ENCODE measurements at regions not wholly inside any gene's neighbourhood (a gene's known extent, or its start where the extent isn't known, plus 50 kb on each side); places are given as distances from the start of the nearest gene placed in this dataset.

DNA sequence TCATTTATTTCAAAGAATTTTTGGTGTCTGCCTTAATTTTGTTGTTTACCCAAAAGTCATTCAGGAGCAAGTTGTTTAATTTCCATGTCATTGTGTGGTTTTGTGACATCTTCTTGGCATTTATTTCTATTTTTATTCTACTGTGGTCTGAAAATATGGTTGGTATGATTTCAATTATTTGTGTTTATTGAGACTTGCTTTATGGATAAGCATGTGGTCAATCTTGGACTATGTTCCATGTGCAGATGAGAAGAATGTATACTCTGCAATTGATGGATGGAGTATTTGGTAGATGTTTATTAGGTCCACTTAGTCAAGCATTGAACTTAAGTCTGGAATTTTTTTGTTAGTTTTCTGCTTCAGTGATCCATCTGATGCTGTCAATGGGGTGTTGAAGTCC is 383.0 kb downstream of the PMP22 start:
- H3K23ac ChIP-seq (ENCODE audit: insufficient read length): no peak overlapping the region

More for the DNA sequence above, 383.0 kb downstream of the PMP22 start:
- FAIRE-seq (no peak), DNase-seq (ENCODE audit: low read depth in 1 of 2, low spot score in 2 of 2) (no peak)
- no peaks in the 10 kb centered on the region for H3K79me1 ChIP-seq (ENCODE audit: low read depth, low read length)
- H2BK15ac ChIP-seq (ENCODE audit: low read length): no peak overlapping the region
- no peaks in the 10 kb centered on the region for H4K20me1 ChIP-seq (replicated peaks in 1 of 2; ENCODE audit: control insufficient read depth in 1 of 2, insufficient read depth in 2 of 2, low read length in 2 of 2)
- H3K4me2 ChIP-seq (ENCODE audit: insufficient read depth in 1 of 2, low read depth in 2 of 2, low read length in 2 of 2): no peak overlapping the region
- CTCF ChIA-PET (ENCODE audit: partially characterized antibody): interaction anchor here (1.2 kb wide), 1 partner anchor 45 kb away, joined by 3 read pairs; no protein-coding TSS in a partner anchor
- H3K4me3 ChIP-seq (ENCODE audit: extremely low read depth in 1 of 4, insufficient read depth in 2 of 4, low read depth in 3 of 4, low read length in 4 of 4): no peak overlapping the region
- H3K9me3 ChIP-seq (ENCODE audit: insufficient read depth in 2 of 2, low read depth in 1 of 2, low read length in 1 of 2): peaks cover 11 to 18% of the 10 kb centered on the region in 2 experiments
- H3K23me2 ChIP-seq (ENCODE audit: low read depth, low read length): no peaks in the 10 kb centered on the region; the same call in 1 of the 2 replicates
- H3K36me3 ChIP-seq (ENCODE audit: control insufficient read depth in 2 of 4, insufficient read depth in 4 of 4, low read length in 3 of 4): no peaks in the 10 kb centered on the region
- H3K14ac ChIP-seq (ENCODE audit: insufficient read length): no peak overlapping the region
- H3K18ac ChIP-seq (ENCODE audit: extremely low read depth, low read length): no peak overlapping the region
- H4K5ac ChIP-seq (ENCODE audit: insufficient read length, low read depth, low read length): no peak overlapping the region
- H2BK5ac ChIP-seq (ENCODE audit: low read depth, low read length): no peak overlapping the region
- H3K27me3 ChIP-seq (replicated peaks in 1 of 4; ENCODE audit: control insufficient read depth in 3 of 4, extremely low read depth in 1 of 4, insufficient read depth in 3 of 4, low read length in 3 of 4): no peaks in the 10 kb centered on the region
- H4K8ac ChIP-seq (ENCODE audit: extremely low read depth, insufficient read depth, low read length): no peak overlapping the region
- no peaks in the 10 kb centered on the region for H3K79me2 ChIP-seq (ENCODE audit: control insufficient read depth in 1 of 2, insufficient read depth in 2 of 2, low read length in 2 of 2)
- no peak overlapping the region for H3K9ac ChIP-seq (replicated peaks in 1 of 4; ENCODE audit: extremely low read depth in 1 of 4, low read depth in 3 of 4, low read length in 3 of 4)
- H3K4ac ChIP-seq (replicated peaks; ENCODE audit: insufficient read length, low read depth, low read length): no peak overlapping the region
- no peak for TF ChIP-seq EGR1 (IDR thresholded peaks at IDR 0.05; ENCODE audit: borderline replicate concordance, low read depth, low read length)
- no peak for TF ChIP-seq KDM4A (IDR thresholded peaks at IDR 0.05; ENCODE audit: low read depth, low read length, severe bottlenecking)
- TF ChIP-seq SIN3A (conservative IDR thresholded peaks at IDR 0.05 in 1 of 2, IDR thresholded peaks at IDR 0.05 in 1 of 2; ENCODE audit: low read depth in 1 of 2, low read length in 2 of 2): no peak
- TF ChIP-seq ZNF274 (IDR thresholded peaks at IDR 0.05; ENCODE audit: borderline replicate concordance, extremely low read depth, low read length): no peak
- TF ChIP-seq POU5F1 (IDR thresholded peaks at IDR 0.05; ENCODE audit: low read depth, low read length): no peak
- no peak for TF ChIP-seq CTBP2 (IDR thresholded peaks at IDR 0.05; ENCODE audit: borderline replicate concordance, insufficient read depth, insufficient read length, low read length)
- no peak for TF ChIP-seq POLR2AphosphoS5 (IDR thresholded peaks at IDR 0.05; ENCODE audit: low read depth, low read length)
- TF ChIP-seq HDAC2 (IDR thresholded peaks at IDR 0.05; ENCODE audit: borderline replicate concordance in 1 of 2, low read depth in 2 of 2, low read length in 2 of 2): no peak
- TF ChIP-seq, protein P1, sequence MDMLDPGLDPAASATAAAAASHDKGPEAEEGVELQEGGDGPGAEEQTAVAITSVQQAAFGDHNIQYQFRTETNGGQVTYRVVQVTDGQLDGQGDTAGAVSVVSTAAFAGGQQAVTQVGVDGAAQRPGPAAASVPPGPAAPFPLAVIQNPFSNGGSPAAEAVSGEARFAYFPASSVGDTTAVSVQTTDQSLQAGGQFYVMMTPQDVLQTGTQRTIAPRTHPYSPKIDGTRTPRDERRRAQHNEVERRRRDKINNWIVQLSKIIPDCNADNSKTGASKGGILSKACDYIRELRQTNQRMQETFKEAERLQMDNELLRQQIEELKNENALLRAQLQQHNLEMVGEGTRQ (IDR thresholded peaks at IDR 0.05; ENCODE audit: low read length): no peak
- TF ChIP-seq, protein P2, sequence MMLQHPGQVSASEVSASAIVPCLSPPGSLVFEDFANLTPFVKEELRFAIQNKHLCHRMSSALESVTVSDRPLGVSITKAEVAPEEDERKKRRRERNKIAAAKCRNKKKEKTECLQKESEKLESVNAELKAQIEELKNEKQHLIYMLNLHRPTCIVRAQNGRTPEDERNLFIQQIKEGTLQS (IDR thresholded peaks at IDR 0.05; ENCODE audit: insufficient read depth, low read depth, low read length): no peak
- H3K56ac ChIP-seq (replicated peaks; ENCODE audit: insufficient read length, low read depth, low read length): no peak overlapping the region
- no peak overlapping the region for H2BK120ac ChIP-seq (replicated peaks; ENCODE audit: low read depth, low read length)
- no peak overlapping the region for H2AFZ ChIP-seq (ENCODE audit: low read length)
- no peak overlapping the region for H2BK12ac ChIP-seq (ENCODE audit: low read depth, low read length)
- no peak overlapping the region for H4K91ac ChIP-seq (replicated peaks; ENCODE audit: insufficient read length, low read length)
- POLR2A ChIA-PET (ENCODE audit: partially characterized antibody): no interaction called here
- no peak overlapping the region for H2AK5ac ChIP-seq (ENCODE audit: low read depth, low read length)
- H2BK20ac ChIP-seq (ENCODE audit: low read length): no peak overlapping the region
- no peaks in the 10 kb centered on the region for H3K4me1 ChIP-seq (replicated peaks in 1 of 4; ENCODE audit: control insufficient read depth in 3 of 4, insufficient read depth in 4 of 4, low read length in 3 of 4)
- H3K27ac ChIP-seq (ENCODE audit: low read depth, low read length): no peak overlapping the region

All from H1 (cell line).